Endothelial cell of umbilical vein (primary cell): ENCODE measurements at regions not wholly inside any gene's neighbourhood (a gene's known extent, or its start where the extent isn't known, plus 50 kb on each side); places are given as distances from the start of the nearest gene placed in this dataset.

Source experiments
- BruUV-seq: library from RNA; stranded (reverse); fragments of 400-500 nt; replicated peaks from 2 replicates; lab custom pipeline; 2021; lab: Mats Ljungman, UMichigan
- CTCF ChIA-PET: fragments of 300-600, 350-600 bp; sonication (Branson Sonifier 250); formaldehyde crosslinking; loops from one replicate; lab custom pipeline; 2021; ENCODE audit warnings: antibody characterized with exemption, inconsistent platforms; lab: Charles Lee
- POLR2A ChIA-PET: fragments of 300-600, 350-600 bp; sonication (Branson Sonifier 250); formaldehyde crosslinking; loops from one replicate; lab custom pipeline; 2021; ENCODE audit warnings: antibody characterized with exemption, inconsistent platforms; lab: Charles Lee
- DNase-seq: peaks from one replicate; pipeline ENCODE4 v3.0.0-alpha.2; 2011; ENCODE audit warnings: low read depth, low spot score
- FAIRE-seq: peaks from 2 replicates; lab custom pipeline; 2011; peaks lifted over from hg19 to GRCh38; lab: Jason Lieb, UNC
- H2AFZ ChIP-seq: 2 replicates; pipeline ENCODE4 v1.6.0; 2012; ENCODE audit warnings: low read depth, low read length, control low read depth, inconsistent platforms
- H3K27ac ChIP-seq: 2 replicates; pipeline ENCODE4 v1.5.1; 2011; ENCODE audit warnings: low read depth, mild to moderate bottlenecking, control low read depth, low read length, moderate library complexity; ENCODE audit not compliant: insufficient read depth
- H3K27me3 ChIP-seq, 2 experiments: 2 replicates each; pipeline versions ENCODE4 v1.6.0 to v1.6.1; 2011; ENCODE audit warnings: low read length in 2 of 2, mixed read lengths in 1 of 2; ENCODE audit not compliant: control insufficient read depth in 2 of 2, insufficient read depth in 2 of 2
- H3K36me3 ChIP-seq, 2 experiments: 2 replicates in 1 of 2; 3 replicates in 1 of 2; pipeline ENCODE4 v1.5.1; 2011; ENCODE audit warnings: low read length in 2 of 2, mild to moderate bottlenecking in 1 of 2, moderate library complexity in 1 of 2; ENCODE audit not compliant: control insufficient read depth in 2 of 2, insufficient read depth in 2 of 2; ENCODE audit errors: extremely low read depth in 1 of 2
- H3K4me1 ChIP-seq: 3 replicates; pipeline ENCODE4 v1.5.1; 2011; ENCODE audit warnings: mild to moderate bottlenecking, low read length; ENCODE audit not compliant: control insufficient read depth, insufficient read depth; ENCODE audit errors: extremely low read depth
- H3K4me2 ChIP-seq: 2 replicates; pipeline ENCODE4 v1.6.1; 2011; ENCODE audit warnings: low read length, control low read depth, mixed read lengths; ENCODE audit not compliant: insufficient read depth
- H3K4me3 ChIP-seq, 3 experiments: fragments of 200-600 bp in 1 of 3; sonication (generic), shearing (Covaris generic) in 1 of 3; replicated peaks in 1 of 3; 2 replicates each; pipeline ENCODE4 v1.5.1; 2011 to 2016; ENCODE audit warnings: control low read depth in 3 of 3, low read length in 3 of 3, mild to moderate bottlenecking in 2 of 3, inconsistent platforms in 1 of 3, low read depth in 1 of 3, moderate library complexity in 1 of 3; ENCODE audit not compliant: insufficient read depth in 1 of 3
- H3K79me2 ChIP-seq: 2 replicates; pipeline ENCODE4 v1.6.0; 2012; ENCODE audit warnings: low read length, inconsistent platforms; ENCODE audit not compliant: control insufficient read depth, insufficient read depth
- H3K9ac ChIP-seq: replicated peaks from 2 replicates; pipeline ENCODE3; 2011; ENCODE audit warnings: low read length, control low read depth; ENCODE audit not compliant: insufficient read depth; ENCODE audit errors: extremely low read depth
- H3K9me1 ChIP-seq: replicated peaks from 3 replicates; pipeline ENCODE4 v1.6.0; 2011; ENCODE audit warnings: mild to moderate bottlenecking, low read length; ENCODE audit not compliant: control insufficient read depth, insufficient read depth; ENCODE audit errors: extremely low read depth
- H3K9me3 ChIP-seq: replicated peaks from 2 replicates; pipeline ENCODE4 v1.5.1; 2012; ENCODE audit warnings: low read length, inconsistent platforms; ENCODE audit not compliant: control insufficient read depth, insufficient read depth
- H4K20me1 ChIP-seq: replicated peaks from 2 replicates; pipeline ENCODE3; 2011; ENCODE audit warnings: mild to moderate bottlenecking, low read length; ENCODE audit not compliant: control insufficient read depth, insufficient read depth; ENCODE audit errors: extremely low read depth
- CTCF ChIP-seq, 2 donors: IDR thresholded peaks; 1 replicate in 1 of 2; 2 replicates in 1 of 2; pipeline ENCODE4 v1.5.1; 2011; ENCODE audit warnings: low read length in 2 of 2, mild to moderate bottlenecking in 2 of 2, moderate library complexity in 2 of 2, control low read depth in 1 of 2, inconsistent platforms in 1 of 2, low read depth in 1 of 2; ENCODE audit not compliant: insufficient read depth in 1 of 2; ENCODE audit errors: extremely low read depth in 1 of 2
- EZH2 ChIP-seq: IDR thresholded peaks from 2 replicates; pipeline ENCODE4 v1.6.1; 2012; ENCODE audit warnings: borderline replicate concordance, low read depth, mild to moderate bottlenecking, moderate library complexity, low read length, inconsistent platforms; ENCODE audit not compliant: severe bottlenecking
- FOS ChIP-seq: IDR thresholded peaks from 2 replicates; pipeline ENCODE4 v1.6.1; 2011; ENCODE audit warnings: mild to moderate bottlenecking, low read length, moderate library complexity, borderline replicate concordance; ENCODE audit not compliant: insufficient read depth
- GATA2 ChIP-seq: IDR thresholded peaks from 2 replicates; pipeline ENCODE4 v1.7.0; 2011; ENCODE audit warnings: low read depth, mild to moderate bottlenecking, moderate library complexity, mixed read lengths, low read length; ENCODE audit not compliant: insufficient read length, insufficient read depth
- JUN ChIP-seq: IDR thresholded peaks from 2 replicates; pipeline ENCODE4 v1.6.1; 2011; ENCODE audit warnings: borderline replicate concordance, low read depth; ENCODE audit not compliant: insufficient read length, insufficient read depth
- MAX ChIP-seq: IDR thresholded peaks from 2 replicates; pipeline ENCODE4 v1.6.1; 2011; ENCODE audit not compliant: insufficient read depth, insufficient read length
- MYC ChIP-seq: IDR thresholded peaks from one replicate; pipeline ENCODE4 v1.6.1; 2011; ENCODE audit warnings: mild to moderate bottlenecking, low read depth, low read length
- POLR2A ChIP-seq: IDR thresholded peaks from 2 replicates; pipeline ENCODE4 v1.6.1; 2012; ENCODE audit warnings: low read depth, mild to moderate bottlenecking, control low read depth, low read length
- POLR2AphosphoS5 ChIP-seq: IDR thresholded peaks from 2 replicates; pipeline ENCODE4 v1.6.1; 2012; ENCODE audit warnings: low read depth, mild to moderate bottlenecking, control low read depth, low read length, moderate library complexity; ENCODE audit not compliant: insufficient read depth
- dilution Hi-C: fragments of 300-500 bp; cut with MboI; formaldehyde crosslinking; loops from one replicate; pipeline ENCODE4 v1.15.0; 2019; ENCODE audit warnings: low sequenced_read_pairs; ENCODE audit not compliant: extremely low pct_ligation_motif_present
- intact Hi-C: fragments of 100-400 bp; cut with micrococcal nuclease; formaldehyde crosslinking; loops from one replicate; pipeline ENCODE4 v1.10.0; 2022

- H2AFZ ChIP-seq = no peak overlapping the region
- no TSS peak for BruUV-seq
- no peaks in the 10 kb centered on the region for H3K79me2 ChIP-seq
- H3K9me1 ChIP-seq = no peaks in the 10 kb centered on the region
- H3K27ac ChIP-seq = no peak overlapping the region
- FAIRE-seq = no peak
- no peak for DNase-seq
- no peaks in the 10 kb centered on the region for H4K20me1 ChIP-seq
- dilution Hi-C loops (no loop called here), intact Hi-C loops (no loop called here)
- no peak overlapping the region for H3K4me2 ChIP-seq
- CTCF ChIA-PET = no interaction called here
- no peaks in the 10 kb centered on the region for H3K36me3 ChIP-seq
- no peaks in the 10 kb centered on the region for H3K27me3 ChIP-seq
- H3K9me3 ChIP-seq = peaks cover 3% of the 10 kb centered on the region
- no peak overlapping the region for H3K9ac ChIP-seq
- no peaks in the 10 kb centered on the region for H3K4me1 ChIP-seq
- TF ChIP-seq MYC = no peak
- no peak for TF ChIP-seq JUN
- no peak for TF ChIP-seq CTCF (IDR thresholded peaks at IDR 0.05; ENCODE audit: extremely low read depth in 1 of 2, insufficient read depth in 1 of 2, low read depth in 1 of 2, low read length in 2 of 2)
- TF ChIP-seq POLR2A = no peak
- no peak for TF ChIP-seq EZH2
- no peak for TF ChIP-seq FOS
- TF ChIP-seq GATA2 = no peak
- no peak for TF ChIP-seq POLR2AphosphoS5
- TF ChIP-seq MAX = no peak
- POLR2A ChIA-PET = no interaction called here
- H3K4me3 ChIP-seq = no peak overlapping the region
Observed at GRCh38 chr5:6904860-6905259, 191.6 kb downstream of the TENT4A start.
